Loucy (cell line): ENCODE measurements at regions not wholly inside any gene's neighbourhood (a gene's known extent, or its start where the extent isn't known, plus 50 kb on each side); places are given as distances from the start of the nearest gene placed in this dataset.

Experiments
- H2AFZ ChIP-seq: fragments of 200-600 bp; sonication (generic); 2 replicates; pipeline ENCODE4 v1.6.0; 2016; ENCODE audit warnings: antibody characterized with exemption, mild to moderate bottlenecking, low read length, moderate library complexity
- H3F3A ChIP-seq: fragments of 200-600 bp; 2 replicates; pipeline ENCODE4 v1.6.0; 2016; ENCODE audit warnings: antibody characterized with exemption, low read depth, mild to moderate bottlenecking
- H3K27me3 ChIP-seq: fragments of 200-600 bp; sonication (generic); 2 replicates; pipeline ENCODE4 v1.6.1; 2014; ENCODE audit warnings: low read length, mild to moderate bottlenecking; ENCODE audit not compliant: insufficient read depth, poor library complexity, severe bottlenecking
- H3K36me3 ChIP-seq: fragments of 200-600 bp; sonication (generic); 2 replicates; pipeline ENCODE4 v1.6.1; 2016; ENCODE audit warnings: low read length; ENCODE audit not compliant: insufficient read depth
- H3K4me1 ChIP-seq: fragments of 200-600 bp; sonication (generic); 2 replicates; pipeline ENCODE4 v1.5.1; 2014; ENCODE audit warnings: low read length, mild to moderate bottlenecking; ENCODE audit not compliant: insufficient read depth, poor library complexity, severe bottlenecking
- H3K4me2 ChIP-seq: fragments of 200-600 bp; sonication (generic); 2 replicates; pipeline ENCODE4 v1.6.0; 2014; ENCODE audit warnings: antibody characterized with exemption, low read length, low read depth, mild to moderate bottlenecking; ENCODE audit not compliant: poor library complexity, severe bottlenecking
- H3K4me3 ChIP-seq: fragments of 200-600 bp; sonication (generic); 2 replicates; pipeline ENCODE4 v1.5.1; 2014; ENCODE audit warnings: low read length, mild to moderate bottlenecking, mixed read lengths; ENCODE audit not compliant: poor library complexity, severe bottlenecking
- H3K79me2 ChIP-seq: fragments of 200-600 bp; sonication (generic); 2 replicates; pipeline ENCODE4 v1.6.1; 2014; ENCODE audit warnings: low read length; ENCODE audit not compliant: insufficient read depth
- H3K9ac ChIP-seq: fragments of 200-600 bp; sonication (generic); 2 replicates; pipeline ENCODE4 v1.6.0; 2014; ENCODE audit warnings: mild to moderate bottlenecking, low read depth, low read length, moderate library complexity; ENCODE audit not compliant: poor library complexity, severe bottlenecking
- H3K9me2 ChIP-seq: fragments of 200-600 bp; sonication (generic); replicated peaks from 2 replicates; pipeline ENCODE4 v1.6.1; 2016; ENCODE audit warnings: low read depth, low read length, mixed read lengths
- H3K9me3 ChIP-seq: fragments of 200-600 bp; sonication (generic); 2 replicates; pipeline ENCODE4 v1.6.1; 2014; ENCODE audit warnings: mild to moderate bottlenecking, antibody characterized with exemption, low read length, low read depth; ENCODE audit not compliant: insufficient read depth
- H4K20me1 ChIP-seq: fragments of 200-600 bp; sonication (generic); 2 replicates; pipeline ENCODE4 v1.6.0; 2014; ENCODE audit warnings: antibody characterized with exemption, low read length, mild to moderate bottlenecking; ENCODE audit not compliant: insufficient read depth, poor library complexity, severe bottlenecking
- CTCF ChIP-seq: fragments of 200-600 bp; sonication (generic); conservative IDR thresholded peaks from 2 replicates; pipeline ENCODE4 v1.5.1; 2014; ENCODE audit warnings: mild to moderate bottlenecking, antibody characterized with exemption, low read length
- EZH2phosphoT487 ChIP-seq: fragments of 200-600 bp; IDR thresholded peaks from 2 replicates; pipeline ENCODE4 v1.6.1; 2018; ENCODE audit warnings: antibody characterized with exemption, mild to moderate bottlenecking, moderate library complexity, borderline replicate concordance

DNA sequence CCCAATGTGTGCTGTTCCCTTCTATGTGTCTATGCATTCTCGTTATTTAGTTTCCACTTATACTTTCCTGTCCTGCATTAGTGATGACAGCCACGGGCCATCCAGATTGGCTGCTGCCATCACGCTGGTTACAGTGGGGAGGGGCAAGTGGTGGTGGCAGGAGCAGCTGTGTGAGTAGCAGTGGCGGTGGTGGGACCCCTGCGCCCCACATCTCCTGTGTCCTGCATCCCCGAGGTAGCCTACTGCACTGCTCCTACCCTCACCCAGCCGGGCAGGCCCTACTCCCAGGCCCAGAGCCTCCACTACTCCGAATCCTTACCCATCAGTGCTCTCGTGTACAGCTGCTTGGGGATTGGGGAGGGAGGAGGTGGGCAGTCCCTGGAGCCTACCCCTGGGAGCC is 798.7 kb upstream of the AGA start:
- TF ChIP-seq CTCF (no peak), EZH2phosphoT487 (no peak)
- Histone ChIP-seq H3K4me3 (no peak overlapping the region), H4K20me1 (no peaks in the 10 kb centered on the region), H3K9ac (no peak overlapping the region), H3K36me3 (no peaks in the 10 kb centered on the region), H2AFZ (no peak overlapping the region), H3F3A (no peaks in the 10 kb centered on the region), H3K4me2 (no peak overlapping the region), H3K79me2 (no peaks in the 10 kb centered on the region), H3K27me3 (no peaks in the 10 kb centered on the region), H3K4me1 (no peaks in the 10 kb centered on the region), H3K9me2 (no peaks in the 10 kb centered on the region), H3K9me3 (no peaks in the 10 kb centered on the region)

DNA sequence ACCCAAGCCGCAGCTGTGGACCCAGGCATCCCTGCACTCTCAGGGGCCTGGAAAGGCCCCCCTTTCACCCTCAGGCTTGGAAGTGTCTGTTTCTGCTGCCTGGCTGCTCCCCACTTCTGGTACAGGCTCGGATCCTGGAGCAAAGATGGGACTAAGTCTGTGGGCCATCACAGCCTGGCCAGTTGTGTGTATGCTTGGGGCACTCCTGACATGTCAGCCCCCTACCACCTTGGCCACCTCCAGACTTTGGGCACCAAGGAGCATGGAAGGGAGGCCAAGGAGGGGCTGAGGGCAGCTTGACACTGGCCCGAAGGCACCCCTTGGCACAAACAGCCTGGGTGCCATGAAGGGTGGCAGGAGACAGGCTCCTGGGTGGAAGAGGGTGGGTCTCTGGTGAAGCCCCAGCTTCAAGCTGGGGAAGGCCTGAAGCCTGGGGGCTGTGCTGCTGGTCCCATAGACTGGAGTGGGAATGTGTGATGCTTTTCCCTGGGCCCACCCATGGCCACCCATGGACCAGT is 799.4 kb upstream of the AGA start:
- no peaks in the 10 kb centered on the region for H3K4me1 ChIP-seq
- no peaks in the 10 kb centered on the region for H3K79me2 ChIP-seq
- no peaks in the 10 kb centered on the region for H4K20me1 ChIP-seq
- H3K9ac ChIP-seq: no peak overlapping the region
- TF ChIP-seq EZH2phosphoT487: no peak
- no peak for TF ChIP-seq CTCF
- no peak overlapping the region for H3K4me2 ChIP-seq
- H2AFZ ChIP-seq: no peak overlapping the region
- no peaks in the 10 kb centered on the region for H3F3A ChIP-seq
- H3K27me3 ChIP-seq: no peaks in the 10 kb centered on the region
- H3K9me3 ChIP-seq: no peaks in the 10 kb centered on the region
- no peak overlapping the region for H3K4me3 ChIP-seq
- H3K9me2 ChIP-seq: no peaks in the 10 kb centered on the region
- H3K36me3 ChIP-seq: no peaks in the 10 kb centered on the region

- Histone ChIP-seq H3K4me2 (no peak overlapping the region), H3K79me2 (no peaks in the 10 kb centered on the region), H3K4me1 (no peaks in the 10 kb centered on the region), H3K9me2 (no peaks in the 10 kb centered on the region), H3F3A (no peaks in the 10 kb centered on the region), H4K20me1 (no peaks in the 10 kb centered on the region), H3K9me3 (no peaks in the 10 kb centered on the region), H3K4me3 (no peak overlapping the region), H3K36me3 (no peaks in the 10 kb centered on the region), H2AFZ (no peak overlapping the region), H3K9ac (no peak overlapping the region), H3K27me3 (no peaks in the 10 kb centered on the region)
- TF ChIP-seq EZH2phosphoT487: no peak
- no peak for TF ChIP-seq CTCF
Observed at GRCh38 chr4:178242655-178243054, 800.4 kb upstream of the AGA start.
